A673 (cell line): ENCODE measurements at regions not wholly inside any gene's neighbourhood (a gene's known extent, or its start where the extent isn't known, plus 50 kb on each side); places are given as distances from the start of the nearest gene placed in this dataset.

ENCODE experiments used
- EZH2 ChIP-seq: fragments of 200-600 bp; sonication (generic); IDR thresholded peaks from 2 replicates; pipeline ENCODE4 v1.6.1; 2017; ENCODE audit warnings: borderline replicate concordance, low read depth, mild to moderate bottlenecking, mixed read lengths, antibody characterized with exemption, low read length; ENCODE audit not compliant: poor library complexity, severe bottlenecking
- TF ChIP-seq, protein P1 (sequence below): fragments of 300-800, 200-600 bp; sonication (generic); conservative IDR thresholded peaks from 2 replicates; pipeline ENCODE4 v1.5.1; 2017; ENCODE audit warnings: low read depth, mild to moderate bottlenecking, antibody characterized with exemption, low read length, moderate library complexity, mixed read lengths

DNA sequence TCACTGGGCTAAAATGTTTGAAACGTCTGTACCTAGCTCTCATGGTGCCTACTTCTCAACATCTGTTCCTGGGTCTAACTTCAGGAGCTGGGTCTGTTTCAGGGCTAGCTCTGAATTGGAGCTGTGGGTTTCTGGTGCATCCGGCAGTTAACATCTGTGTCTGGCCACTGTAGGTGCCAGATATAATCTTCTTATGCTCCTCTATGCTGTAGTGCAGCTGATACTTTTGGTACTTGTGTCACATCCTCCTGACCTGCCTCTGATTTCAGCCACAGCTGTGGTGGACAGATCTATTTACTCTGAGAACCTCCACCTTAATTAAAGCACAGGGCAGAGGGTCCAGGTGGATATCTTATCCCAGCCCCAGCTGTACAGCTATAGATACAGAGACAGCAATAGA is 496.5 kb upstream of the CDH11 start:
- TF ChIP-seq, protein P1, sequence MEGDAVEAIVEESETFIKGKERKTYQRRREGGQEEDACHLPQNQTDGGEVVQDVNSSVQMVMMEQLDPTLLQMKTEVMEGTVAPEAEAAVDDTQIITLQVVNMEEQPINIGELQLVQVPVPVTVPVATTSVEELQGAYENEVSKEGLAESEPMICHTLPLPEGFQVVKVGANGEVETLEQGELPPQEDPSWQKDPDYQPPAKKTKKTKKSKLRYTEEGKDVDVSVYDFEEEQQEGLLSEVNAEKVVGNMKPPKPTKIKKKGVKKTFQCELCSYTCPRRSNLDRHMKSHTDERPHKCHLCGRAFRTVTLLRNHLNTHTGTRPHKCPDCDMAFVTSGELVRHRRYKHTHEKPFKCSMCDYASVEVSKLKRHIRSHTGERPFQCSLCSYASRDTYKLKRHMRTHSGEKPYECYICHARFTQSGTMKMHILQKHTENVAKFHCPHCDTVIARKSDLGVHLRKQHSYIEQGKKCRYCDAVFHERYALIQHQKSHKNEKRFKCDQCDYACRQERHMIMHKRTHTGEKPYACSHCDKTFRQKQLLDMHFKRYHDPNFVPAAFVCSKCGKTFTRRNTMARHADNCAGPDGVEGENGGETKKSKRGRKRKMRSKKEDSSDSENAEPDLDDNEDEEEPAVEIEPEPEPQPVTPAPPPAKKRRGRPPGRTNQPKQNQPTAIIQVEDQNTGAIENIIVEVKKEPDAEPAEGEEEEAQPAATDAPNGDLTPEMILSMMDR, result no peak
- TF ChIP-seq EZH2, result no peak
